RCC 7860 (cell line): ENCODE measurements at regions not wholly inside any gene's neighbourhood (a gene's known extent, or its start where the extent isn't known, plus 50 kb on each side); places are given as distances from the start of the nearest gene placed in this dataset.
"Not testable (repeated sequence)": the region's sequence is repeated elsewhere in the genome, so short reads cannot be mapped to it uniquely, and the experiment has no call there.

Experiments used
- DNase-seq: peaks from one replicate; pipeline ENCODE4 v3.0.0-alpha.2; 2015; ENCODE audit warnings: low spot score
- FAIRE-seq: peaks from 2 replicates; lab custom pipeline; 2012; peaks lifted over from hg19 to GRCh38; lab: Jason Lieb, UNC

- DNase-seq (no peak), FAIRE-seq (no peak)
These were observed 213.4 kb downstream of the LURAP1L start for GRCh38 chr9:12988258-12988657.

- no peak for FAIRE-seq
- DNase-seq, result no peak
These were observed 214.8 kb downstream of the LURAP1L start for GRCh38 chr9:12989669-12990068.

- no peak for FAIRE-seq
- no peak for DNase-seq
These were observed 218.6 kb downstream of the LURAP1L start for GRCh38 chr9:12993466-12993865.

- FAIRE-seq, result no peak
These were observed 222.2 kb downstream of the LURAP1L start for GRCh38 chr9:12997009-12997408.

GRCh38 chr9:13001989-13002580 is 227.3 kb downstream of the LURAP1L start:
- no peak for DNase-seq
- no peak for FAIRE-seq

More at GRCh38 chr9:12997009-12997408, 222.2 kb downstream of the LURAP1L start:
- DNase-seq, result no peak

GRCh38 chr9:13002740-13003139 is 227.9 kb downstream of the LURAP1L start:
- DNase-seq (no peak), FAIRE-seq (no peak)

GRCh38 chr9:13009871-13010270 is 235.1 kb downstream of the LURAP1L start:
- FAIRE-seq (no peak), DNase-seq (no peak)

- FAIRE-seq (no peak), DNase-seq (no peak)
These were observed 239.4 kb downstream of the LURAP1L start for GRCh38 chr9:13013991-13014883.

- no peak for FAIRE-seq
- DNase-seq, result no peak
These were observed 242.4 kb downstream of the LURAP1L start for GRCh38 chr9:13017260-13017659.

GRCh38 chr9:13020146-13021040 is 245.6 kb downstream of the LURAP1L start:
- no peak for FAIRE-seq
- no peak for DNase-seq

GRCh38 chr9:13022756-13023155 is 247.9 kb downstream of the LURAP1L start:
- DNase-seq (no peak), FAIRE-seq (no peak)

GRCh38 chr9:13023498-13023897 is 248.7 kb downstream of the LURAP1L start:
- DNase-seq, result no peak
- no peak for FAIRE-seq

- FAIRE-seq (no peak), DNase-seq (no peak)
These were observed 252.1 kb downstream of the LURAP1L start for GRCh38 chr9:13026956-13027355.

- DNase-seq (no peak), FAIRE-seq (no peak)
These were observed 251.6 kb downstream of the MPDZ start for GRCh38 chr9:13027879-13028278.

GRCh38 chr9:13032585-13032984 is 246.9 kb downstream of the MPDZ start:
- FAIRE-seq, result no peak

GRCh38 chr9:13033959-13034693 is 245.4 kb downstream of the MPDZ start:
- DNase-seq (peak; percentile 21), FAIRE-seq (no peak)

More at GRCh38 chr9:13032585-13032984, 246.9 kb downstream of the MPDZ start:
- DNase-seq, result no peak

GRCh38 chr9:13034694-13035002 is 244.8 kb downstream of the MPDZ start:
- FAIRE-seq (no peak), DNase-seq (no peak)

- DNase-seq (no peak), FAIRE-seq (no peak)
These were observed 243.7 kb downstream of the MPDZ start for GRCh38 chr9:13035822-13036221.

GRCh38 chr9:13037808-13038207 is 241.7 kb downstream of the MPDZ start:
- DNase-seq, FAIRE-seq: not testable (repeated sequence)

GRCh38 chr9:13047827-13048587 is 231.5 kb downstream of the MPDZ start:
- no peak for DNase-seq
- FAIRE-seq, result no peak
